ENCODE measurements at regions not wholly inside any gene's neighbourhood (a gene's known extent, or its start where the extent isn't known, plus 50 kb on each side); places are given as distances from the start of the nearest gene placed in this dataset.

DNA sequence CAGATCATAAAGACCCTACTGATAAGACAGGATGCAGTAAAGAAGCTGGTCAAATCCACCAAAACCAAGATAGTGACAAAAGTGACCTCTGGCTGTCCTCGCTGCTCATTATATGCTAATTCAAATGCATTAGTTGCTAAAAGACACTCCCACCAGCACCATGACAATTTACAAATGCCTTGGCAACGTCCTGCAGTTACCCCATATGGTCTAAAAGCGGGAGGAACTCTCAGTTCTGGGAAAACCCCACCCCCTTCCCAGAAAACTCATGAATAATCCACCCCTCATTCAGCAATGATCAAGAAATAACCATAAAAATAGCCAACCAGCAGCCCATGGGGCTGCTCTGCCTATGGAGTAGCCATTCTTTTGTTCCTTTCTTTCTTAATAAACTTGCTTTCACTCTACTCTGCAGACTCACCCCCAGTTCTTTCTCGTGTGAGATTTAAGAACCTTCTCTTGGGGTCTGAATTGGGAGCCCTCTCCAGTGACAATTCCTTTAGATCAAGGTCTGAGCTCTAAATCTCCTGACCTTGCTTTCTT lies 217.1 kb upstream of the STS start:
- TF ChIP-seq GATA2 (IDR thresholded peaks at IDR 0.05; ENCODE audit: low read depth, low read length) (no peak), GATA3 (IDR thresholded peaks at IDR 0.05; ENCODE audit: low read depth, low read length) (no peak)
